GM21737 (cell line): ENCODE measurements at regions not wholly inside any gene's neighbourhood (a gene's known extent, or its start where the extent isn't known, plus 50 kb on each side); places are given as distances from the start of the nearest gene placed in this dataset.

Source experiments
- ATAC-seq: cut with Tn5 transposase; IDR thresholded peaks from one replicate; pipeline ENCODE4 v1.9.1; 2021; ENCODE audit warnings: mild to moderate bottlenecking, moderate library complexity; ENCODE audit not compliant: unreplicated experiment

GRCh38 chr5:124796495-124796894, 50.1 kb upstream of the ZNF608 start:
- ATAC-seq: no peak

GRCh38 chr5:124797665-124798087, 51.2 kb upstream of the ZNF608 start:
- no peak for ATAC-seq

- no peak for ATAC-seq
Measured at GRCh38 chr5:124798890-124799289, 52.5 kb upstream of the ZNF608 start.

GRCh38 chr5:124801551-124801950, 55.1 kb upstream of the ZNF608 start:
- no peak for ATAC-seq

GRCh38 chr5:124803617-124804323, 57.3 kb upstream of the ZNF608 start:
- ATAC-seq: no peak

- no peak for ATAC-seq
Measured at GRCh38 chr5:124806026-124806372, 59.6 kb upstream of the ZNF608 start.

- ATAC-seq: no peak
Measured at GRCh38 chr5:124806373-124807077, 60.1 kb upstream of the ZNF608 start.

- ATAC-seq: no peak
Measured at GRCh38 chr5:124808842-124809268, 62.4 kb upstream of the ZNF608 start.

- ATAC-seq: no peak
Measured at GRCh38 chr5:124810396-124811006, 64.1 kb upstream of the ZNF608 start.

GRCh38 chr5:124812771-124813358, 66.4 kb upstream of the ZNF608 start:
- ATAC-seq: no peak

GRCh38 chr5:124816381-124816780, 69.9 kb upstream of the ZNF608 start:
- no peak for ATAC-seq

GRCh38 chr5:124819201-124819600, 72.8 kb upstream of the ZNF608 start:
- ATAC-seq: no peak

- ATAC-seq: no peak
Measured at GRCh38 chr5:124822647-124823046, 76.2 kb upstream of the ZNF608 start.

- ATAC-seq: no peak
Measured at GRCh38 chr5:124823380-124823779, 76.9 kb upstream of the ZNF608 start.

- no peak for ATAC-seq
Measured at GRCh38 chr5:124824637-124825158, 78.3 kb upstream of the ZNF608 start.

GRCh38 chr5:124825250-124825982, 79.0 kb upstream of the ZNF608 start:
- ATAC-seq: peak; percentile 77

GRCh38 chr5:124825983-124826337, 79.5 kb upstream of the ZNF608 start:
- ATAC-seq: peak; percentile 24

- ATAC-seq: no peak
Measured at GRCh38 chr5:124828731-124829234, 82.3 kb upstream of the ZNF608 start.

GRCh38 chr5:124831687-124832240, 85.3 kb upstream of the ZNF608 start:
- no peak for ATAC-seq

GRCh38 chr5:124832510-124832909, 86.1 kb upstream of the ZNF608 start:
- ATAC-seq: no peak
